OCI-LY7 (cell line): ENCODE measurements at regions not wholly inside any gene's neighbourhood (a gene's known extent, or its start where the extent isn't known, plus 50 kb on each side); places are given as distances from the start of the nearest gene placed in this dataset.

Source experiments
- BruUV-seq: library from RNA; stranded (reverse); fragments of 400-500 nt; replicated peaks from 2 replicates; lab custom pipeline; 2021; lab: Mats Ljungman, UMichigan
- CTCF ChIA-PET: fragments of 300-600 bp; sonication (Branson Sonifier 250); formaldehyde crosslinking; loops from one replicate; lab custom pipeline; 2022; ENCODE audit warnings: antibody characterized with exemption; ENCODE audit not compliant: unreplicated experiment; lab: Charles Lee
- POLR2A ChIA-PET: fragments of 300-600 bp; sonication (Branson Sonifier 250); formaldehyde crosslinking; loops from one replicate; lab custom pipeline; 2022; ENCODE audit warnings: antibody characterized with exemption; lab: Charles Lee
- DNase-seq: peaks from one replicate; pipeline ENCODE4 v3.0.0-alpha.2; 2015; ENCODE audit warnings: low spot score
- H2AFZ ChIP-seq: fragments of 200-600 bp; sonication (generic), shearing (Covaris generic); 2 replicates; pipeline ENCODE4 v1.6.1; 2014; ENCODE audit warnings: mild to moderate bottlenecking, antibody characterized with exemption, low read length, moderate library complexity
- H3K27ac ChIP-seq: fragments of 200-600 bp; sonication (generic); 2 replicates; pipeline ENCODE4 v1.5.1; 2014; ENCODE audit warnings: mixed run types, low read depth, mild to moderate bottlenecking, moderate library complexity, low read length, inconsistent platforms; ENCODE audit not compliant: poor library complexity, severe bottlenecking
- H3K36me3 ChIP-seq: fragments of 200-600 bp; sonication (generic); 2 replicates; pipeline ENCODE4 v1.6.1; 2014; ENCODE audit warnings: mild to moderate bottlenecking, antibody characterized with exemption, low read length, moderate library complexity, mixed read lengths; ENCODE audit not compliant: insufficient read depth
- H3K4me1 ChIP-seq: fragments of 200-600 bp; sonication (generic); 2 replicates; pipeline ENCODE4 v1.5.1; 2014; ENCODE audit warnings: mild to moderate bottlenecking, low read length; ENCODE audit not compliant: insufficient read depth, poor library complexity, severe bottlenecking
- H3K4me2 ChIP-seq: fragments of 200-600 bp; sonication (generic); 2 replicates; pipeline ENCODE4 v1.6.1; 2014; ENCODE audit warnings: mild to moderate bottlenecking, low read length
- H3K4me3 ChIP-seq: fragments of 200-600 bp; sonication (generic); 2 replicates; pipeline ENCODE4 v1.5.1; 2014; ENCODE audit warnings: mild to moderate bottlenecking, low read depth, low read length; ENCODE audit not compliant: poor library complexity, severe bottlenecking
- H3K79me2 ChIP-seq: fragments of 200-600 bp; sonication (generic); 2 replicates; pipeline ENCODE4 v1.6.1; 2016; ENCODE audit warnings: low read depth, mild to moderate bottlenecking, low read length, moderate library complexity, mixed read lengths; ENCODE audit not compliant: insufficient read depth
- H3K9me2 ChIP-seq: fragments of 200-600 bp; sonication (generic); 2 replicates; pipeline ENCODE4 v1.6.1; 2016; ENCODE audit warnings: mild to moderate bottlenecking, low read length, mixed read lengths; ENCODE audit not compliant: insufficient read depth
- H3K9me3 ChIP-seq: fragments of 200-600 bp; sonication (generic); 2 replicates; pipeline ENCODE4 v1.6.1; 2014; ENCODE audit warnings: mild to moderate bottlenecking, mixed run types, low read length, mixed read lengths
- H4K20me1 ChIP-seq: fragments of 200-600 bp; sonication (generic); 2 replicates; pipeline ENCODE4 v1.6.1; 2014; ENCODE audit warnings: mild to moderate bottlenecking, antibody characterized with exemption, low read length, moderate library complexity, mixed read lengths; ENCODE audit not compliant: insufficient read depth
- CTCF ChIP-seq: fragments of 200-600 bp; sonication (generic); conservative IDR thresholded peaks from 2 replicates; pipeline ENCODE4 v1.5.1; 2014; ENCODE audit warnings: mild to moderate bottlenecking, antibody characterized with exemption, low read length, moderate library complexity, mixed read lengths
- EZH2phosphoT487 ChIP-seq: fragments of 200-600 bp; sonication (generic); IDR thresholded peaks from 2 replicates; pipeline ENCODE4 v1.6.1; 2018; ENCODE audit warnings: low read depth, borderline replicate concordance, mild to moderate bottlenecking, mixed run types, antibody characterized with exemption, low read length, moderate library complexity, mixed read lengths
- intact Hi-C: fragments of 100-400 bp; cut with micrococcal nuclease; formaldehyde crosslinking; loops from one replicate; pipeline ENCODE4 v1.10.0; 2022; ENCODE audit not compliant: unreplicated experiment

DNA sequence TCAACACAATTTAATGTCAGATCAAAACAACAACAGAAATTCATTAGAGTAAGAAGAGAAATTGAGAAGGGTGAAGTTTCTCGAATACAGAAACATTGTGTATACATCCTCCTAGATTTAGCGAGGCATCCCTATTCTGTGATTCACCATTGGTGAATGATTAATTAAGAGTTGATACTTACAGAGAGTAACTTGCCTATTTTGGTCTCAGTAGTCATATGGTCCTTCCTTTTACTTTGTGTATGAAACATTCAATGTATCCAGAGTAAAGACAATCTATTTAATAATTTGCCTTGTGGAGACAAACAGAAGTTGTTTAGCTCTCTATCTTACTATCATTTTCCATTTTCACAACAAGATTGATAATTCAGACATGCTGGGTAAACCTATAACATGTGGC lies 432.0 kb downstream of the ZPLD1 start:
- no peak overlapping the region for H3K27ac ChIP-seq
- no peak for DNase-seq
- H4K20me1 ChIP-seq: no peaks in the 10 kb centered on the region
- H3K9me3 ChIP-seq: no peaks in the 10 kb centered on the region
- no TSS peak for BruUV-seq
- no peak overlapping the region for H2AFZ ChIP-seq
- no peaks in the 10 kb centered on the region for H3K36me3 ChIP-seq
- no peaks in the 10 kb centered on the region for H3K4me1 ChIP-seq
- H3K4me2 ChIP-seq: no peak overlapping the region
- intact Hi-C loops: no loop called here
- H3K4me3 ChIP-seq: no peak overlapping the region
- no peak for TF ChIP-seq EZH2phosphoT487
- no peak for TF ChIP-seq CTCF
- H3K9me2 ChIP-seq: no peaks in the 10 kb centered on the region
- CTCF ChIA-PET: no interaction called here
- H3K79me2 ChIP-seq: no peaks in the 10 kb centered on the region
- POLR2A ChIA-PET: interaction anchor here (1.1 kb wide), 1 partner anchor 16 kb away, joined by 3 read pairs; no protein-coding TSS in a partner anchor

DNA sequence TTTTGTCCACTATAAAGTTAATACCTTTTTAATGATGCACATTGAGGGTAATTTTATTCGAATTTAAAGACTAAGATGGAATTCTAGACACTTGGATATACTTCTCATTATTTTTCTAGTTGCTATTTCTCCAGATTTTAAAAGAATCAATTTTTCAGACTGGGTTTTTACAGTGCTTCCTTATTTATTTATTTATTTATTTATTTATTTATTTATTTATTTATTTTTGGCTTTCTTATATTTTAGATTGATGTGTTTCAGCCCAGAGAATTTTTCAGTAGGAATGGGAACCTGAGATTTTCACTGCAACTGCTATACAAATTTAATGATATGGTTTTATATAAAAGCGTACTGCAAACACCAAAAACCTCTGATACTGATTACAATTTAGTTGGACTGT lies 448.7 kb downstream of the ZPLD1 start:
- POLR2A ChIA-PET: no interaction called here
- BruUV-seq: no TSS peak
- Histone ChIP-seq H3K4me3 (no peak overlapping the region), H3K79me2 (no peaks in the 10 kb centered on the region), H3K9me3 (no peaks in the 10 kb centered on the region), H3K4me1 (no peaks in the 10 kb centered on the region), H2AFZ (no peak overlapping the region), H4K20me1 (no peaks in the 10 kb centered on the region), H3K4me2 (no peak overlapping the region), H3K36me3 (no peaks in the 10 kb centered on the region), H3K9me2 (no peaks in the 10 kb centered on the region), H3K27ac (no peak overlapping the region)
- TF ChIP-seq EZH2phosphoT487: no peak
- no peak for TF ChIP-seq CTCF
- CTCF ChIA-PET: no interaction called here
- DNase-seq: no peak
- intact Hi-C loops: no loop called here

DNA sequence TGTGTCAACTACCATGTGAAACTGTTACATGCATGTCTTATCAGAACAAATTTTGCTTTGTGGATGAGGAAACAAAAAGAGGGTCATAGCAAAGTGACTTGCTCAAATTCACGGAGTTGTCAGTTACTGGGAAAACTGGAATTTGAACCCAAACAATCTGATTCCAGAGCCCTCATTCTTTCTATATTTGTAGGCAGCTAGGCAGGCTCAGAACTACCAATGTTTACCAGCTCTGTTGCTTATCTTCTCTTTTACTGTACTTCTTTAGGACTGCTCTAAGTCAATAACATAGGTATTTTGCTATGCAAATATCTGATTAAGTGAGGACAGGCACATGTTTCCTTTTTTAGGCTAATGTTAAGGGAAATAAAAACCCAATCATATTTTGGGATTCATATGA lies 450.5 kb downstream of the ZPLD1 start:
- Histone ChIP-seq H3K4me1 (no peaks in the 10 kb centered on the region), H3K9me2 (no peaks in the 10 kb centered on the region), H3K36me3 (no peaks in the 10 kb centered on the region), H3K4me3 (no peak overlapping the region), H3K27ac (no peak overlapping the region), H4K20me1 (no peaks in the 10 kb centered on the region), H2AFZ (no peak overlapping the region), H3K4me2 (no peak overlapping the region), H3K9me3 (no peaks in the 10 kb centered on the region), H3K79me2 (no peaks in the 10 kb centered on the region)
- intact Hi-C loops: no loop called here
- no TSS peak for BruUV-seq
- POLR2A ChIA-PET: no interaction called here
- CTCF ChIA-PET: no interaction called here
- DNase-seq: no peak
- TF ChIP-seq CTCF (no peak), EZH2phosphoT487 (no peak)
